Renal pelvis (tissue), 1 donor: ENCODE measurements at regions not wholly inside any gene's neighbourhood (a gene's known extent, or its start where the extent isn't known, plus 50 kb on each side); places are given as distances from the start of the nearest gene placed in this dataset.

Experiments used
- DNase-seq: peaks from one replicate; pipeline ENCODE4 v3.0.0-alpha.2; 2013

- DNase-seq = no peak
These were observed 299.2 kb upstream of the DACH1 start for GRCh38 chr13:72166102-72166650.

- DNase-seq = no peak
These were observed 298.3 kb upstream of the DACH1 start for GRCh38 chr13:72165276-72165675.

GRCh38 chr13:72164811-72165210 lies 297.8 kb upstream of the DACH1 start:
- DNase-seq = no peak

- no peak for DNase-seq
These were observed 296.7 kb upstream of the DACH1 start for GRCh38 chr13:72163678-72164077.

GRCh38 chr13:72160977-72161376 lies 294.0 kb upstream of the DACH1 start:
- DNase-seq = no peak

GRCh38 chr13:72156760-72157159 lies 289.8 kb upstream of the DACH1 start:
- no peak for DNase-seq

- DNase-seq = no peak
These were observed 286.3 kb upstream of the DACH1 start for GRCh38 chr13:72153272-72153671.

GRCh38 chr13:72151241-72151640 lies 284.2 kb upstream of the DACH1 start:
- peak; percentile 15 for DNase-seq

GRCh38 chr13:72150502-72150901 lies 283.5 kb upstream of the DACH1 start:
- no peak for DNase-seq

GRCh38 chr13:72149701-72150100 lies 282.7 kb upstream of the DACH1 start:
- DNase-seq = no peak

GRCh38 chr13:72146816-72147215 lies 279.8 kb upstream of the DACH1 start:
- DNase-seq = no peak

GRCh38 chr13:72145383-72145782 lies 278.4 kb upstream of the DACH1 start:
- no peak for DNase-seq

- DNase-seq = no peak
These were observed 277.6 kb upstream of the DACH1 start for GRCh38 chr13:72144636-72145035.

- DNase-seq = no peak
These were observed 275.0 kb upstream of the DACH1 start for GRCh38 chr13:72141855-72142519.

- DNase-seq = no peak
These were observed 272.2 kb upstream of the DACH1 start for GRCh38 chr13:72139192-72139591.

GRCh38 chr13:72132075-72132474 lies 265.1 kb upstream of the DACH1 start:
- DNase-seq = no peak

- no peak for DNase-seq
These were observed 262.1 kb upstream of the DACH1 start for GRCh38 chr13:72129117-72129516.

GRCh38 chr13:72127031-72127430 lies 260.0 kb upstream of the DACH1 start:
- no peak for DNase-seq

GRCh38 chr13:72126424-72126823 lies 259.4 kb upstream of the DACH1 start:
- DNase-seq = no peak

- DNase-seq = no peak
These were observed 258.6 kb upstream of the DACH1 start for GRCh38 chr13:72125561-72125960.

GRCh38 chr13:72122661-72123255 lies 255.8 kb upstream of the DACH1 start:
- DNase-seq = no peak

- DNase-seq = peak; percentile 2
These were observed 254.5 kb upstream of the DACH1 start for GRCh38 chr13:72121466-72121865.

- no peak for DNase-seq
These were observed 253.6 kb upstream of the DACH1 start for GRCh38 chr13:72120632-72121031.

GRCh38 chr13:72113931-72114330 lies 246.9 kb upstream of the DACH1 start:
- DNase-seq = no peak
